ENCODE measurements at regions not wholly inside any gene's neighbourhood (a gene's known extent, or its start where the extent isn't known, plus 50 kb on each side); places are given as distances from the start of the nearest gene placed in this dataset.

GRCh38 chr7:16265863-16266458 is 155.4 kb downstream of the CRPPA start:
- H3K4me3 ChIP-seq (ENCODE audit: low read depth in 1 of 3, low read length in 3 of 3), result no peak overlapping the region
- no peaks in the 10 kb centered on the region for H3K9me3 ChIP-seq (ENCODE audit: control insufficient read depth in 4 of 4, low read length in 3 of 4)
- no peak overlapping the region for H3K27ac ChIP-seq (ENCODE audit: low read depth in 1 of 2, low read length in 2 of 2)
- no peaks in the 10 kb centered on the region for H3K27me3 ChIP-seq (ENCODE audit: control insufficient read depth in 4 of 4, insufficient read depth in 4 of 4, low read length in 3 of 4)
- H3K9ac ChIP-seq (ENCODE audit: low read depth in 1 of 2, low read length in 2 of 2), result no peak overlapping the region
- no peak for DNase-seq (ENCODE audit: low spot score)
- peaks cover 6 to 16% (median 12%) of the 10 kb centered on the region in 4 donors for H3K4me1 ChIP-seq (ENCODE audit: control insufficient read depth in 4 of 4, insufficient read depth in 4 of 4, low read length in 3 of 4)
- TF ChIP-seq YY1 (IDR thresholded peaks at IDR 0.05) (no peak), JUND (IDR thresholded peaks at IDR 0.05) (no peak), HNF4G (IDR thresholded peaks at IDR 0.05) (no peak), SP1 (IDR thresholded peaks at IDR 0.05) (no peak), TAF1 (conservative IDR thresholded peaks at IDR 0.05) (no peak), RAD21 (IDR thresholded peaks at IDR 0.05) (no peak), ATF3 (IDR thresholded peaks at IDR 0.05) (no peak), REST (IDR thresholded peaks at IDR 0.05) (no peak), FOXA1 (IDR thresholded peaks at IDR 0.05) (no peak), HNF4A (conservative IDR thresholded peaks at IDR 0.05) (no peak), NR2F2 (IDR thresholded peaks at IDR 0.05) (no peak), RXRA (IDR thresholded peaks at IDR 0.05) (no peak)
- 93% methylated on average over 3 of the region's 3 CpGs for WGBS
- no peaks in the 10 kb centered on the region for H3K36me3 ChIP-seq (ENCODE audit: control insufficient read depth in 4 of 4, insufficient read depth in 3 of 4, low read depth in 1 of 4, low read length in 3 of 4)

GRCh38 chr7:16264823-16265804 is 156.2 kb downstream of the CRPPA start:
- Histone ChIP-seq H3K36me3 (ENCODE audit: control insufficient read depth in 4 of 4, insufficient read depth in 3 of 4, low read depth in 1 of 4, low read length in 3 of 4) (no peaks in the 10 kb centered on the region), H3K9ac (ENCODE audit: low read depth in 1 of 2, low read length in 2 of 2) (no peak overlapping the region), H3K4me3 (ENCODE audit: low read depth in 1 of 3, low read length in 3 of 3) (no peak overlapping the region), H3K4me1 (ENCODE audit: control insufficient read depth in 4 of 4, insufficient read depth in 4 of 4, low read length in 3 of 4) (peaks cover 6 to 16% (median 12%) of the 10 kb centered on the region in 4 donors), H3K9me3 (ENCODE audit: control insufficient read depth in 4 of 4, low read length in 3 of 4) (no peaks in the 10 kb centered on the region), H3K27ac (ENCODE audit: low read depth in 1 of 2, low read length in 2 of 2) (peak overlapping the region; percentile 60 to 73), H3K27me3 (ENCODE audit: control insufficient read depth in 4 of 4, insufficient read depth in 4 of 4, low read length in 3 of 4) (no peaks in the 10 kb centered on the region)
- TF ChIP-seq HNF4A (conservative IDR thresholded peaks at IDR 0.05) (peak; percentile 27 to 40), CTCF (IDR thresholded peaks at IDR 0.05; ENCODE audit: low read depth, low read length, missing input control) (no peak), JUND (IDR thresholded peaks at IDR 0.05) (no peak)
- WGBS, result 65% methylated on average over 7 of the region's 7 CpGs
- no peak for DNase-seq (ENCODE audit: low spot score)

Measured in liver (tissue), 8 donors.